NCI-H2107 (cell line): ENCODE measurements at regions not wholly inside any gene's neighbourhood (a gene's known extent, or its start where the extent isn't known, plus 50 kb on each side); places are given as distances from the start of the nearest gene placed in this dataset.

ENCODE experiments used
- DNase-seq: peaks from one replicate; lab custom pipeline; 2025; lab: John Stamatoyannopoulos, UW

GRCh38 chr3:103894162-103894822 is 1459.5 kb downstream of the ZPLD1 start:
- DNase-seq = no peak

- no peak for DNase-seq
Measured at GRCh38 chr3:103899328-103899727, 1464.5 kb downstream of the ZPLD1 start.

GRCh38 chr3:103904991-103905390 is 1461.7 kb upstream of the ALCAM start:
- no peak for DNase-seq

GRCh38 chr3:103906304-103906703 is 1460.4 kb upstream of the ALCAM start:
- DNase-seq = no peak

GRCh38 chr3:103906808-103907207 is 1459.9 kb upstream of the ALCAM start:
- no peak for DNase-seq

- no peak for DNase-seq
Measured at GRCh38 chr3:103907567-103907966, 1459.1 kb upstream of the ALCAM start.

- no peak for DNase-seq
Measured at GRCh38 chr3:103909395-103909794, 1457.3 kb upstream of the ALCAM start.

GRCh38 chr3:103918336-103918735 is 1448.4 kb upstream of the ALCAM start:
- DNase-seq = no peak

GRCh38 chr3:103919327-103919726 is 1447.4 kb upstream of the ALCAM start:
- no peak for DNase-seq

GRCh38 chr3:103923907-103924306 is 1442.8 kb upstream of the ALCAM start:
- no peak for DNase-seq

- no peak for DNase-seq
Measured at GRCh38 chr3:103924544-103924943, 1442.2 kb upstream of the ALCAM start.

GRCh38 chr3:103926936-103927335 is 1439.8 kb upstream of the ALCAM start:
- DNase-seq = no peak

GRCh38 chr3:103927896-103928295 is 1438.8 kb upstream of the ALCAM start:
- no peak for DNase-seq

GRCh38 chr3:103937094-103937493 is 1429.6 kb upstream of the ALCAM start:
- DNase-seq = no peak

GRCh38 chr3:103947062-103947461 is 1419.6 kb upstream of the ALCAM start:
- DNase-seq = no peak

- no peak for DNase-seq
Measured at GRCh38 chr3:103949693-103950092, 1417.0 kb upstream of the ALCAM start.

- DNase-seq = no peak
Measured at GRCh38 chr3:103950676-103951075, 1416.0 kb upstream of the ALCAM start.

GRCh38 chr3:103953796-103954195 is 1412.9 kb upstream of the ALCAM start:
- DNase-seq = no peak

GRCh38 chr3:103960819-103961218 is 1405.9 kb upstream of the ALCAM start:
- no peak for DNase-seq

GRCh38 chr3:103963599-103963998 is 1403.1 kb upstream of the ALCAM start:
- no peak for DNase-seq

GRCh38 chr3:103965764-103966163 is 1400.9 kb upstream of the ALCAM start:
- no peak for DNase-seq

- DNase-seq = no peak
Measured at GRCh38 chr3:103966749-103967148, 1400.0 kb upstream of the ALCAM start.

GRCh38 chr3:103968131-103968530 is 1398.6 kb upstream of the ALCAM start:
- DNase-seq = no peak

- DNase-seq = no peak
Measured at GRCh38 chr3:103968751-103969150, 1398.0 kb upstream of the ALCAM start.
